ENCODE measurements at regions not wholly inside any gene's neighbourhood (a gene's known extent, or its start where the extent isn't known, plus 50 kb on each side); places are given as distances from the start of the nearest gene placed in this dataset.
"Not testable (repeated sequence)": the region's sequence is repeated elsewhere in the genome, so short reads cannot be mapped to it uniquely, and the experiment has no call there.

DNA sequence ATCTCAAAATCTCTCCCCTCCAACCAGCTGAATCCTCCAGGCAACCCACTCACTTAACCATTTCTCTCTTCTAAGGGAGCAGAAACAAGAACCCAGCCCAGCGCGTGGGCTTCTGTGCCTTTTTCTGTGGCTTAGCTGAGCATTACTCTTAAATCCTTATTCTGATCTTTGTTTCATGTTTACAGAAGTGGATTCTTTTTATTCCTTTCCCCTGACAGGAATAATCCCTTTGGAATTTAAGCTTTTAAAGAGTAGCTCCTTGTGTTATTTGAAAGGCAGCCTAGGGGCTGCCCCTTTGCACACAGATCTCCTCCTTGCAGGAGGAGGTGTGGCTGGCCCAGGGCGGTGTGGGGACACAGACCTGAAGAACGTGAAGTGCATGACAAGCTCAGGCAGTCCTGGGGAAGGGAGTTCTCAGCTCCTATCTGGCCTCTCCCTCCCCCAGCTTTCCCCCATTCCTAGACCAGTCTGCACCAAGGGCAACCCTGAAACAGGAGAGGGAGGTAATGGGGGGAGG, 77.1 kb upstream of the UBE2E1 start:
- Histone ChIP-seq H3K4me1 (no peaks in the 10 kb centered on the region), H3K9me3 (no peaks in the 10 kb centered on the region), H3K36me3 (no peaks in the 10 kb centered on the region), H3K4me3 (no peak overlapping the region), H3K9ac (ENCODE audit: low read depth in 2 of 2, low read length in 2 of 2) (no peak overlapping the region), H3K27me3 (no peaks in the 10 kb centered on the region), H3K27ac (no peak overlapping the region)
- intact Hi-C loops (cut with DNase I): no loop called here
- no peak for DNase-seq
- TF ChIP-seq, protein P1, sequence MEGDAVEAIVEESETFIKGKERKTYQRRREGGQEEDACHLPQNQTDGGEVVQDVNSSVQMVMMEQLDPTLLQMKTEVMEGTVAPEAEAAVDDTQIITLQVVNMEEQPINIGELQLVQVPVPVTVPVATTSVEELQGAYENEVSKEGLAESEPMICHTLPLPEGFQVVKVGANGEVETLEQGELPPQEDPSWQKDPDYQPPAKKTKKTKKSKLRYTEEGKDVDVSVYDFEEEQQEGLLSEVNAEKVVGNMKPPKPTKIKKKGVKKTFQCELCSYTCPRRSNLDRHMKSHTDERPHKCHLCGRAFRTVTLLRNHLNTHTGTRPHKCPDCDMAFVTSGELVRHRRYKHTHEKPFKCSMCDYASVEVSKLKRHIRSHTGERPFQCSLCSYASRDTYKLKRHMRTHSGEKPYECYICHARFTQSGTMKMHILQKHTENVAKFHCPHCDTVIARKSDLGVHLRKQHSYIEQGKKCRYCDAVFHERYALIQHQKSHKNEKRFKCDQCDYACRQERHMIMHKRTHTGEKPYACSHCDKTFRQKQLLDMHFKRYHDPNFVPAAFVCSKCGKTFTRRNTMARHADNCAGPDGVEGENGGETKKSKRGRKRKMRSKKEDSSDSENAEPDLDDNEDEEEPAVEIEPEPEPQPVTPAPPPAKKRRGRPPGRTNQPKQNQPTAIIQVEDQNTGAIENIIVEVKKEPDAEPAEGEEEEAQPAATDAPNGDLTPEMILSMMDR (IDR thresholded peaks at IDR 0.05): no peak

DNA sequence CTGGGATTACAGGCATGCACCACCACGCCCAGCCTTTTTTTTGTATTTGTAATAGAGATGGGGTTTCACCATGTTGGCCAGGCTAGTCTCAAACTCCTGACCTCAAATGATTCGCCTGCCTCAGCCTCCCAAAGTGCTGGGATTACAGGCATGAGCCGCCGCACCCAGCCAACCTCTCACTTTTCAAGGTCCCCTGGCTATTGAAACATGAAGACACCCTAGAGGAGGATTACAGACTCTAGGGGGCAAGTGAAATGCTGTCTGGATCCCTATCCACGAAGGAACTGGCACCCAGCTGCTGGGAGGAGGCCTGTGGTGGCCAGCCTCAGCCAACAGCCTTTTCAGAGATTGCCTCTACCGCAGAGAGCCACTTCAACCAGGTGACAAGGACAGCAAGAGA, 76.4 kb upstream of the UBE2E1 start:
- H3K27me3 ChIP-seq; H3K9me3 ChIP-seq; intact Hi-C loops (cut with DNase I); DNase-seq; H3K4me1 ChIP-seq; H3K36me3 ChIP-seq; H3K4me3 ChIP-seq; H3K27ac ChIP-seq; H3K9ac ChIP-seq (ENCODE audit: low read depth in 2 of 2, low read length in 2 of 2): not testable (repeated sequence)

DNA sequence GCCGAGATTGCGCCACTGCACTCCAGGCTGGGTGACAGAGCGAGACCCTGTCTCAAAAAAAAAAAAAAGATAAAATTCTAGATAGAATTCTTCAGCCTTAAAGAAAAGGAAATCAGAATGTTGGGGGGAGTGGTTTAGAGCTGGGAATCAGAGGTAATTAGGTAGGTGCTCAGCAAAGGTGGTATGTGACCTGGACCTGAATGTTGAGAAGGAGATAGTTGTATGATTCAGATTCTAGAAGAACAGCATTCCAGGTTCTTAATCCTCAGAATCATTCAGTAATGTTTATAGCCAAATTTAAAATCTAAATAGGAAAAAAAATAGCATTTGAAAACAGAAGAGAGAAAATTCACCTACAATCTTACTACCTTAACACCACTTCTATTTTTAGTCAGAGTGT, 71.3 kb upstream of the UBE2E1 start:
- Histone ChIP-seq H3K9me3 (no peaks in the 10 kb centered on the region), H3K27me3 (no peaks in the 10 kb centered on the region), H3K27ac (no peak overlapping the region), H3K4me1 (no peaks in the 10 kb centered on the region), H3K36me3 (no peaks in the 10 kb centered on the region), H3K4me3 (no peak overlapping the region), H3K9ac (ENCODE audit: low read depth in 2 of 2, low read length in 2 of 2) (no peak overlapping the region)
- DNase-seq: no peak
- intact Hi-C loops (cut with DNase I): no loop called here
- TF ChIP-seq, protein P1 (IDR thresholded peaks at IDR 0.05): no peak

DNA sequence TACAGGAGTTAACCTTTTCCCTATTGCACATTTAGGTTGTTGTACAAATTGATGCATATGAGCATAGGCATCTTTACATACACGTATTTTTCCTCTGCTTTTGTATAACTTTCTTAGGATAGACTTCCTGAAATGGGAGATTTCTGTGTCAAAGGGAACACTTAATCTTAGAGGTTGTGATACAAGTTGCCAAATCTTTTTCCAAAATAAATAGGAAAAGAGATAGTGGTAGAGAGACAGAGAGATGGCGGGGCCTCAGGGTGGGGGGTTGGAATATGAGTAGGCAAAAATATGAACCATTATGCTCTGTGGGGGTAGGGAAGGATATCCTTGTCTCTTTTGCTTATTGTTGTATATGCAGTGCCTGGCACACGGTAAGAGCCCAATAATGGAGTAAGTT, 70.7 kb upstream of the UBE2E1 start:
- Histone ChIP-seq H3K4me1 (no peaks in the 10 kb centered on the region), H3K27ac (no peak overlapping the region), H3K9me3 (no peaks in the 10 kb centered on the region), H3K4me3 (no peak overlapping the region), H3K36me3 (no peaks in the 10 kb centered on the region), H3K9ac (ENCODE audit: low read depth in 2 of 2, low read length in 2 of 2) (no peak overlapping the region), H3K27me3 (no peaks in the 10 kb centered on the region)
- TF ChIP-seq, protein P1 (IDR thresholded peaks at IDR 0.05): no peak
- no peak for DNase-seq
- intact Hi-C loops (cut with DNase I): no loop called here

DNA sequence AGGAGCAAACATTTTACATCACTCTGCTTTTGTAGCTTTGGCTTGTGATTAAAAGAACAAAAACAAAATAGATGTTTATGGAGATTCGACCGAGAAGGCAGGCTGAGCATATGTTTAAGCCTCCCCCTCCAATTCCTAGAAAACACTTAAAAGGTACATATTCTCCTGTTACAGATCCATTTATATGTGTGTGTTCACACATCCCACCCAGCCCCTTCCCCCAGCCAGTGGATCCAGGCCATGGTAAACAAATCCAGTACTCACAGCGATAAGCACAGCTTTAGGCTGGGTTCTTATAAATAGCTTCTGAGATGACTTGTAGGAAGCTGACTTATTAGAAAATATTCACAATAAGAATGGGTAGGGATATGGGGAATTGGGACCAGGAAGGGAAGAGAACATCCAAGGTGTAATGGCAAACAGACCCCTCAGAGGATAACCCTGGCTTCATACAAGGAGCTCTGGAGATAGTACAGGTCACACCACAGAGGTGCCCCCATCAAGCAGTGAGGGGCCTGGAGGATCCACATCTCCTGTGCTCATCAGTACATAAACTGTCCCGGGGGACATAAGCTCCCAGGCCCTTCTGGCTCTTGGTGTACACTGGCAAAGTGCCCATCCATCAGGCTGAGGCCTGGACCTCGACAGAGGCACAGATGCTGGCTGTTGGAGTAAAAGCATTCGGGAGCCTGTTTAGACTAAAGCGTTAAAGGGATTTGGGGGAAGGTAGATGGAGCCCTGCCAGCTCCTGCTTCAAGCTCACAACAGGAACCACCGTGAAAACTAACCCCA, 70.0 kb upstream of the UBE2E1 start:
- Histone ChIP-seq H3K4me1 (no peaks in the 10 kb centered on the region), H3K27me3 (no peaks in the 10 kb centered on the region), H3K9ac (ENCODE audit: low read depth in 2 of 2, low read length in 2 of 2) (no peak overlapping the region), H3K9me3 (no peaks in the 10 kb centered on the region), H3K4me3 (no peak overlapping the region), H3K36me3 (no peaks in the 10 kb centered on the region), H3K27ac (no peak overlapping the region)
- TF ChIP-seq, protein P1 (IDR thresholded peaks at IDR 0.05): no peak
- intact Hi-C loops (cut with DNase I): no loop called here
- no peak for DNase-seq

DNA sequence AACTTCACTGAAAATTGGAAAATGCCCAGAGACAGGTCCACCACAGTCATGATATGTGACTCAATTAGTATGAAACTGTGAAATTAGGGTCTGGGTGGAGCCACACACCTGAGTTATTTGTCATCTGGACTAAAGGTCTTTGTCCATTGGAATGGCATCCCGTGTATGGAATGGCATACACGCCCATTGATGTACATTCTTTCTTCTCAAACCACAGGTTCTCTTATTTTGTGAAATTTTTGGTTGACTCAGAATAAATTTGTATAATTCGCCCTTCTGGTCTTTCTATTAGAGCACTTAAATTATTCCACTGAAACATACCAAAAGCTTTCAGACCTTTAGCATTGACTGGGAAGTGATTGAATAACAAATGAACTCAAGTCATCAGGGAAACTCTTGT, 66.8 kb upstream of the UBE2E1 start:
- no peaks in the 10 kb centered on the region for H3K27me3 ChIP-seq
- H3K9ac ChIP-seq (ENCODE audit: low read depth in 2 of 2, low read length in 2 of 2): no peak overlapping the region
- intact Hi-C loops (cut with DNase I): no loop called here
- H3K36me3 ChIP-seq: no peaks in the 10 kb centered on the region
- no peaks in the 10 kb centered on the region for H3K9me3 ChIP-seq
- H3K27ac ChIP-seq: no peak overlapping the region
- no peak for DNase-seq
- TF ChIP-seq, protein P1 (IDR thresholded peaks at IDR 0.05): no peak
- no peak overlapping the region for H3K4me3 ChIP-seq
- no peaks in the 10 kb centered on the region for H3K4me1 ChIP-seq
